ENCODE measurements at regions not wholly inside any gene's neighbourhood (a gene's known extent, or its start where the extent isn't known, plus 50 kb on each side); places are given as distances from the start of the nearest gene placed in this dataset.

DNA sequence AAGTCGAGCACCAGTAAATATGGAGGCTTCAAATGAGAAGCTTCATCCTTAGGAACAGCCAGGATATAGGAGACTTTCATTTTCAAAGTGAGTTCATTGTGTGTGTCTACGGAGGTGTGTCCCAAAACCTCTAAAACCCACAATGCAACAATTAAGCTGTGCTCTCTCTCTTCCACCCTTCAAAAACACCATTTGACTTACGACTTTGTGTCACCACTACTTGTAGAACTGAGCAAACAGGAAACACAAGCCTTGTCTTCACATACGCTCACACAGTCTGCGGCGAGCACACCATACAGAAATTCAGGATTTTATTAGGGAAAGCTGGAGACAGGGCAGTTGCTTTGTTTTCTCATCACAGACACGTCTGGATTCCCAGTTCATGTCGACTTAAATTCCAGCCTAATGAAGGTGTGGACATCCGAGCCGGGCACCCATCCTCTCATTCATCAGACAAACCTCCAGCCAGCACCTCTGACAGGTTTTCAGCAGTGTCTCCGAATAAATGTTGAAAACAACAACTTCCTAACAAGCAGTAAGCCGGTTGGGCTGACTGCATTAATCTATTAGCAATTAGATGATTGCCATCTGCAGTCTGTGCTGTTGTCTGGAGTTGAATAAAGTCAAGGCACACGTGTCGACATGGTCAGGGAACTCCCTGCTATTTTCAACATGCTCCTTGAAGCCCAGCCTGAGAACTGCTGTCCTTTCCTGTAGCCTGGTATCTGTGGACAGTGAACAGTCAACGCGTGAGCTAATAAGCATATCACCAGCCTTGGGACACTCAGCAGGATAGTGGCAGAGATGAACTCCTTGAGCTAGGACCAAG is 1411.1 kb downstream of the BRD1 start:
- no peak for TF ChIP-seq CTCF (IDR thresholded peaks at IDR 0.05)
- no peak for TF ChIP-seq POLR2A (IDR thresholded peaks at IDR 0.05)

Data from esophagus squamous epithelium (tissue), 4 donors.